Spinal cord (tissue), 9 donors: ENCODE measurements at regions not wholly inside any gene's neighbourhood (a gene's known extent, or its start where the extent isn't known, plus 50 kb on each side); places are given as distances from the start of the nearest gene placed in this dataset.

Source experiments
- DNase-seq, 6 donors: peaks; one replicate each; pipeline versions ENCODE4 v3.0.0 to v3.0.0-alpha.2; 2013 to 2015; ENCODE audit warnings: low spot score in 6 of 6, low read depth in 4 of 6
- H3K27ac ChIP-seq: one replicate; pipeline ENCODE4 v1.5.1; 2013; ENCODE audit warnings: low read depth, low read length, control low read depth
- H3K27me3 ChIP-seq: one replicate; pipeline ENCODE4 v1.6.1; 2013; ENCODE audit warnings: low read length; ENCODE audit not compliant: control insufficient read depth, insufficient read depth
- H3K36me3 ChIP-seq: one replicate; pipeline ENCODE4 v1.6.1; 2013; ENCODE audit warnings: low read length; ENCODE audit not compliant: control insufficient read depth, insufficient read depth
- H3K4me1 ChIP-seq: one replicate; pipeline ENCODE4 v1.6.1; 2013; ENCODE audit warnings: low read length; ENCODE audit not compliant: control insufficient read depth, insufficient read depth
- H3K4me3 ChIP-seq: one replicate; pipeline ENCODE4 v1.5.1; 2013; ENCODE audit warnings: low read depth, low read length, control low read depth
- H3K9me3 ChIP-seq: one replicate; pipeline ENCODE4 v1.6.1; 2013; ENCODE audit warnings: low read length; ENCODE audit not compliant: control insufficient read depth, insufficient read depth
- WGBS: methylation state at CpG from one replicate; pipeline ENCODE4 v1.1.5; 2013; ENCODE audit warnings: missing lambda C conversion rate; ENCODE audit not compliant: insufficient coverage; 5-methylcytosine and 5-hydroxymethylcytosine counted together
- donor health status: healthy.

DNA sequence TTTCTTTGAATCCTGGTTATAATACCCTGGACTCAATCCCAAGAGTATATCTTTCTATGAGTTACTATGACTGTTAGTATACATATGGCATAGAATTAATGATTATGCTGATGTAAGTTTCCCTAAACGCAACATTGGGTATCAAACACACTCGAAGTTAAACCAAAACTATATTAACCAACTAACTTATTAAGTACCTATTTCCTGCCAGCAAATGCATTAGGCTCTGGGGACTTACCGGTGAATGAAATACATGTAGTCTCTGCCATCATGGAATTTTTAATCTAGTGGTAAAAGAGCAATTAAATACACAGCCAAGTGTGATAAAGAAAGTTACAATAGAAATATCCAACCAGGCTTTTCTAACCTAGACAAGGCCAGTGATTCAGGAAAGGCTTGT lies 193.6 kb upstream of the ADGRL2 start:
- Histone ChIP-seq H3K36me3 (no peaks in the 10 kb centered on the region), H3K9me3 (no peaks in the 10 kb centered on the region), H3K4me1 (no peaks in the 10 kb centered on the region), H3K27ac (no peak overlapping the region), H3K4me3 (no peak overlapping the region), H3K27me3 (no peaks in the 10 kb centered on the region)
- no peak for DNase-seq
- WGBS: no CpG with 5 or more reads among the region's 3 CpGs

DNA sequence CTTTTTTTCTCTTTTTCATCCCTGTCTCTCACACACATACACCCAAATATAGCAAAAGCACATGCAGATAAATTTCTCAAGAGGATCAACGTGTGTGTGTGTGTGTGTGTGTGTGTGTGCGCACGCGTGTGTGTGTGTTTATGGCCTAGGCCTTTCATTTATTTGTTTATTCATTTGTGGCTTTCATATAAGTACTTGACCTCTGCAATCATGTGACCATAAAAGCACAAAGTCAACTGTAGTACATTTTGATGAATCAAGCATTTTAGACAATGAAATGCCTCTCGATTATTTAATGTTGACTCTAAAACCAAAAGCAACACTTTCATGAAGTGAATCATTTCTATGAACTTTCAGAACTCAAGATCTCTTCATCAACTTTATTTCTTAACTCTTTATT lies 194.1 kb upstream of the ADGRL2 start:
- Histone ChIP-seq H3K4me3 (no peak overlapping the region), H3K27me3 (no peaks in the 10 kb centered on the region), H3K4me1 (no peaks in the 10 kb centered on the region), H3K9me3 (no peaks in the 10 kb centered on the region), H3K36me3 (no peaks in the 10 kb centered on the region), H3K27ac (no peak overlapping the region)
- DNase-seq: no peak
- no CpG with 5 or more reads among the region's 5 CpGs for WGBS

DNA sequence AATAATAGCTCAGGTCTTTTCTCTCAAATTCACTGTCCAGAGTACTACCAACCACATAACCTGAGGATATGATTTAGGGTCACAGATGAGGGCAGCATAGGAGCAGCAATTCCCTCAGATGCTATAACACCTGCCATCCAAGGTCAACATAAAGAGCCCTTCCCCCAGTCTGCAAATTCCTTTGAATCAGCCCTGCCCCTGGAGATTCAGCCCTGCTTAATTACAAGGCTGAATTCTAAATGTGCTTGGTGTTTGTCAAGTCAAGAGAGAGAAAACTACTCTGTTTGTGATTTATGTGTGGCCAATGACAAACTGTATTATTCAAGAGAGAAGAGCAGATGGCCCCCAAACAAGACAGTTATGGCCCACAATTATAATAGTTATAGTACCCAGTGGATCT lies 195.7 kb upstream of the ADGRL2 start:
- DNase-seq: no peak
- Histone ChIP-seq H3K4me1 (no peaks in the 10 kb centered on the region), H3K27me3 (no peaks in the 10 kb centered on the region), H3K9me3 (no peaks in the 10 kb centered on the region), H3K4me3 (no peak overlapping the region), H3K27ac (no peak overlapping the region), H3K36me3 (no peaks in the 10 kb centered on the region)

DNA sequence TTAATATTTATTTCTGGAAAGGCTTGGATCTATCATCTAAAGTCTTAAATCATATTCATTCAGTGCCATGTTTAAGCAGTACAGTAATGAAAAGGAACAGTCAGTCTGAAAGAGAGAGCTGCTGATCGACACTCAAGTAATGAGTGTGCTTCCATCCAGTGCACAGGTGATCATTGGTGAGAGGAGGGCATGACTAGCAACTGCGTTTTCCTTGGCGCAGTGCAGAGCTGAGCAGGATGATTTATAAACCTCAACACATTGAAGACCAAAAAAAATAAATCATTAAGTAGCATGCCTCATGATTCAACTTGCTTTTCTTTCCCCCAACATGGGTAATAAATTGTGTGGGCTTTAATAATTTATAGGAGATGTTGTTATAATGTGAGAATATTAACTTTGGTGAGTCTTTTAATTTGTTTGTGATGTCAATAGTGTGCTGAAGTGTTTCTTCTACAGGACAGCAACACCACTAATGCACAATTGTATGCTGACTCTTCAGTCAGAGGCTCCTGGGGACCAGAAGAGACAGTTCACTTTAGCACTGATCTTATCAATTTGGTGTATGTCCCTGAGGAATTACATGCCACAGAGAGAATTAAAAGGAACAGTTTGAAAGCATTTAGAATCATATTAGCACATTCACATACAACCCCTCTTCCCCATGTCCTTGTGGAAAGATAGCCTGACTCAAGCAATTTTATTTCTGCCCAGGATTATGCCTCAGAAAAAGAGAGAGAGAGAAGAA lies 199.7 kb upstream of the ADGRL2 start:
- no peaks in the 10 kb centered on the region for H3K9me3 ChIP-seq
- no peak for DNase-seq
- no peak overlapping the region for H3K27ac ChIP-seq
- no CpG with 5 or more reads among the region's 3 CpGs for WGBS
- no peaks in the 10 kb centered on the region for H3K36me3 ChIP-seq
- H3K4me1 ChIP-seq: no peaks in the 10 kb centered on the region
- no peak overlapping the region for H3K4me3 ChIP-seq
- H3K27me3 ChIP-seq: no peaks in the 10 kb centered on the region

DNA sequence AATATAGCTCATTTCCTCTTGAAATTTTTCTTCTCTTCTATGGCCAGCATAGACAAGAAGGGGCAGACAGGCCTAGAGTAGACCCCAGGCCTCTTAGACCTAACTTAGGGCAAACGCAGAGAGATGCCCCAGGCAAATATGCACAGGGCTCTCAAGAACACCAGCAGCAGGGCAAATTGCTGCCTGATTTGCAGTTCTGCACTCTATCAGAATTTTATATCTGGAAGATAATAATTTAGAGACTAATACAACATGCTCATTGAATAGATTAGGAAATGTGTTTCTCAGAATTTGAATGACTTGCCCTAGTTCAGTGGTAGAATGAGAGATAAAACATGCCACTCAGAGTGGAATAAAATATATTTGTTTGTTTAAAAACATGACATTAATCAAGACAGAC lies 200.4 kb upstream of the ADGRL2 start:
- H3K36me3 ChIP-seq: no peaks in the 10 kb centered on the region
- 86% methylated on average over 1 of the region's 1 CpG for WGBS
- H3K27me3 ChIP-seq: no peaks in the 10 kb centered on the region

DNA sequence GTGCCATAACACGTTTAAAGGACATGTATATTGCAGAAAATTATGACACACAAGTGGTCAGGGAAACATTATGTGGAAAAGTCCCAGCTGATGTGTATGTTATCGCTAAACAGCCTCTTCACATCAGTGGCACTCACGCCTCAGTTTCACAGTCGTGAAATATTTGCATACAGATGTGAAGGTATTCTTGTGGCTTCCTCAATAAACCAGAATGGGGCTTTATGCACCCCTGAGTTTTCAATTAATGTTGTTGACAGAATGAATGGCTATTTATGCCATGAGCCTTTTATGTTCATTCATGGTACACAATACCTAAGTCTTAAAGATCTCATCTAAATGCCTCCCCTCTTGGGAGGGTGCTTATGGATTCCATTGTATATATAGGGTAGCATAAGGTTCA lies 202.1 kb upstream of the ADGRL2 start:
- DNase-seq: no peak
- H3K36me3 ChIP-seq: no peaks in the 10 kb centered on the region
- H3K9me3 ChIP-seq: no peaks in the 10 kb centered on the region
- WGBS: 100% methylated on average over 1 of the region's 4 CpGs
- no peak overlapping the region for H3K27ac ChIP-seq
- H3K4me3 ChIP-seq: no peak overlapping the region
- H3K4me1 ChIP-seq: no peaks in the 10 kb centered on the region
- H3K27me3 ChIP-seq: no peaks in the 10 kb centered on the region

More for the DNA sequence above, 200.4 kb upstream of the ADGRL2 start:
- Histone ChIP-seq H3K4me1 (no peaks in the 10 kb centered on the region), H3K9me3 (no peaks in the 10 kb centered on the region), H3K27ac (no peak overlapping the region), H3K4me3 (no peak overlapping the region)
- DNase-seq: no peak

DNA sequence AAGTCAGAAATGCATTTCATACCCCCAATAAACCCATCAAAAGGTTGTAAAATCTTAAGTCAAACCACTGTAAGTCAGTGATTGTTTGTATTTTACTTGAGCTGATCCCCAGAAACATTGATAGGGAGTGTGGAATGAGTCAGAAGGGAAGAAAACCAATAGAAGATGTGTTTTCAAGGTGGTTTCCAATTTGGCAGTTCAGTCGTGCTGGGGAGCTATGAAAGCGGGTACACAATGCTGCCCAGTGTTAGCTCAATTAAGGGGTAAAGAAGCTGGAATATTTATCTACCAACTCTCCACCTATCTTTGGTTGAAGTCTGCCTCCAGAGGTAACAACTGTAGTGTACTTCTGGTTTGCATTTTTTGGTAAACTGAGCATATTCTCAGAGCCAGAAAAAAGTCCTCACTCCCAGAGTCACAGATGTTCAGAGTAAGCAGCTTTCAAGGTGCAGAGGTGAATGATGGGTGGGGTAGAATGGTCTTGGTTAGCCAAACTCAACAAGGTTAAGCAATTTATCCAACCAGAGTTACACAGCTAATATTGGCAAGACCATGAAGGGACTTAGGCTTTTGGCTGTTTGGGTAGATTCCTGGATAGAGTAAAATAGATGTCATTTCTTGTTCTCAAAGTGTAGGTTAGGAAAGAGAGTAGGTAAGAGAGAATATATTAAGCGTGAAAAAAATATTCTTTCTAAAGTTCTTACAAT lies 202.9 kb upstream of the ADGRL2 start:
- no CpG with 5 or more reads among the region's 3 CpGs for WGBS
- no peaks in the 10 kb centered on the region for H3K9me3 ChIP-seq

DNA sequence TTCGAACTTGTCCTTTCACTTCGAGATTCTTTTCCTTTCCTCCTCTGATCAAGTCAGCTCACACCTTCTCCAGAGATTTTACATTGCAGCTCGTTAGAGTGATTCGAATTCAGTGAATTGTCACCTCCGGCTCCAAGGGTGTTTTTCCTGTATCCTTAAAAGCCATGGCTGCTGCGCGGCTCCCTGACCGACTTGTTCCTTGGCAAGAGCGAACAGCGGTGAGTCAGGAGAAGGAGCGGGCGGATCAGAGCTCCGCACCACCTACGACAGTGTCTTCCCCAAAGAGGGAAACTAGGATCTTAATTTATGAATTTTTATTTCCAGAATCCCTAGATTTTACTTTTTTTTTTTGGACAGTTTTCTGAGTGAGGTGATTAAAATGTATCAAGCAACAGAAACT lies 204.4 kb upstream of the ADGRL2 start:
- no peaks in the 10 kb centered on the region for H3K9me3 ChIP-seq
- no peaks in the 10 kb centered on the region for H3K27me3 ChIP-seq
- no peaks in the 10 kb centered on the region for H3K4me1 ChIP-seq
- no peak overlapping the region for H3K27ac ChIP-seq
- DNase-seq: no peak
- no peaks in the 10 kb centered on the region for H3K36me3 ChIP-seq
- no peak overlapping the region for H3K4me3 ChIP-seq
- 94% methylated on average over 13 of the region's 14 CpGs for WGBS

More for the DNA sequence above, 202.9 kb upstream of the ADGRL2 start:
- no peak overlapping the region for H3K4me3 ChIP-seq
- H3K4me1 ChIP-seq: no peaks in the 10 kb centered on the region
- no peak overlapping the region for H3K27ac ChIP-seq
- no peaks in the 10 kb centered on the region for H3K36me3 ChIP-seq
- H3K27me3 ChIP-seq: no peaks in the 10 kb centered on the region
- DNase-seq: no peak

DNA sequence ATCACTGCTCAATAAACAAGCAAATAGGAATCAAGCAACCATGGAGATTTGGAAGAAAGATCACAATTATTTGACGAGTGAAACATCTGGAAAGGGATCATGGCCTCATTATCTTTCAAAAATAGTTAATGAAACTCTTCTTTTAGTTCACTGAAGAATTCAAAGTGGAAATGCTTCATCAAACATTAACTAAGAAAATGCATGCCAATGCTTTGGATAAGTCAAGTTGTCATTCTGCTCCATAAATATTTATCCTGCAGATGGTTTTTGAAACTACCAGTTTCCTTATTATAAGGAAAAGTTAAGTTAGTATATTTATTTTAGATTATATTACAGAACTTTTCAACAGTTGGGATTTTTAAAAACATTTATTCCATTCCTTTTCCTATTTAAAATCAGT lies 206.5 kb upstream of the ADGRL2 start:
- Histone ChIP-seq H3K4me1 (no peaks in the 10 kb centered on the region), H3K4me3 (no peak overlapping the region), H3K9me3 (no peaks in the 10 kb centered on the region), H3K27me3 (no peaks in the 10 kb centered on the region), H3K36me3 (no peaks in the 10 kb centered on the region), H3K27ac (no peak overlapping the region)
- no peak for DNase-seq
- WGBS: no CpG with 5 or more reads among the region's 1 CpG

DNA sequence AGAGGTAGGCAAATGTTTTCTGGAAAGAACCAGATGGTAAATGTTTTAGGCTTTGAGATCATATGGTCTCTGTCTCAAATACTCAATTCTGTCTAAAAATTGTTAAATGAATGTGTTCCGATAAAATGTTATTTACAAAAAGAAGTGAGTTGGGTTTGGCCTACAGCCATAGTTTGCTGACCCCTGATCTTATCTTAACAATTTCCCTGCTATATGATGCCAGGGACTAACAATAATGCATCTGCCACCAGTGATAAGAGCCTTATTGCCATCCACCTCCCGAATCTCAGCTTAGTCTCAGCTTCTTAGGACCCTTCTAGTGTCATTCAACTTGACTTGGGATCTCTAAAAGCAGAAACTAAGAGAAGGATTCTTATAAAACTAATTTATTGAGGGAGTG lies 208.5 kb upstream of the ADGRL2 start:
- no peaks in the 10 kb centered on the region for H3K9me3 ChIP-seq
- H3K36me3 ChIP-seq: no peaks in the 10 kb centered on the region
- H3K4me3 ChIP-seq: no peak overlapping the region
- H3K27ac ChIP-seq: no peak overlapping the region
- no CpG with 5 or more reads among the region's 2 CpGs for WGBS
- no peaks in the 10 kb centered on the region for H3K27me3 ChIP-seq
- no peak for DNase-seq
- no peaks in the 10 kb centered on the region for H3K4me1 ChIP-seq
